GM03348 (cell line): ENCODE measurements at regions not wholly inside any gene's neighbourhood (a gene's known extent, or its start where the extent isn't known, plus 50 kb on each side); places are given as distances from the start of the nearest gene placed in this dataset.

Experiments
- DNase-seq: peaks from one replicate; pipeline ENCODE4 v3.0.0; 2012; ENCODE audit warnings: low spot score

DNA sequence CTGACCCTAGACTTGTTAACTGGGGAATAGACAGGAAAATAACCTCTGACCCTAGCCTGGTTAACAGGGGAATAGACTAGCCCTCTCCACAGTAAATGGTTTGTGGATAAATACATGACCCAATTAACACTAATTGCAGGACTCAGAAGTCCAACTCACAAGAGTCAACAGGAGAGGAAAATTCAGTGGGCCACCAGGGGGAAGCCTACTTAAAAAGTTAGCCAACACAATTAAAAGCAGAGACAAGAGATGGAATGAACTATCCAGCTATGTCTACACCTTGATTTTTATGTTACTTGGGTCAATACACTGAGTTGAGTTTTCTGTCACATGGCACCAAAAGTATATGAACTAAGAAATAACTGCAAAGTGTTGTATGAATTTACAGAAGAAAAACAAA lies 158.8 kb upstream of the SLC39A10 start:
- DNase-seq: no peak

DNA sequence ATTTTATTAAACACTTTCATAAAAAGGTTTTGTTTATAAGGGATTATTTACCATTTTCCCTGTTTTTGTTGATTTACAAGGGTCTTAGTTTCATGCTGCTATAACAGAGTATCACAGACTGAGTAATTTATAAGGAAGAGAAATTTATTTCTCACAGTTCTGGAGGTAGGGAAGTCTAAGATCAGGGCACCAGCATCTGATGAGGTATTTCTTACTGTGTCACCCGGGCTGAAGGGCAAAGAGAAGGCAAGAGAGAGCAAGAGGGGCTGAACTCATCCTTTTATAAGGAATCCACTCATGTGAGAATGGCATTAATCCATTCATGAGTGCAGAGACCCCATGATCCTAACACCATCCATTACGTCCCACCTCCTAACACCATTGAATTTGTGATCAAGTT lies 160.0 kb upstream of the SLC39A10 start:
- DNase-seq: no peak

DNA sequence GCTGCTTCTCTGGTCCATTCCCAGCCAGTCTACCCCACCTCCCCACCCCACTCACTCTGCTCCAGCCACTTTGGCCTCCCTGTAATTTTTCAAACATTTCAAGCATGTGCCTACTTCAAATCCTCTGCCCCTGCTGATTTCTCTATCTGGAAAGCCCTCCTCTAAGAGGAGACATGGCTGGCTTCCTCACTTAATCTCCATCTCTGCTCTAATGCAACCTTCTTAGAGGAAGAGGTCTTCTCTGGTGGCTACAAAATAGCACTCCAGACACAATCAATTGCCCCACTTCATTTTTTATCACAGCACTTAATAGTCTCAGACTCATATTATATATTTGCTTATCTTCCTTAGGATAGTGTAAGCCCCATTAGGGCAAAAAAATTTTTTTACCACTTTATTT lies 161.1 kb upstream of the SLC39A10 start:
- no peak for DNase-seq

DNA sequence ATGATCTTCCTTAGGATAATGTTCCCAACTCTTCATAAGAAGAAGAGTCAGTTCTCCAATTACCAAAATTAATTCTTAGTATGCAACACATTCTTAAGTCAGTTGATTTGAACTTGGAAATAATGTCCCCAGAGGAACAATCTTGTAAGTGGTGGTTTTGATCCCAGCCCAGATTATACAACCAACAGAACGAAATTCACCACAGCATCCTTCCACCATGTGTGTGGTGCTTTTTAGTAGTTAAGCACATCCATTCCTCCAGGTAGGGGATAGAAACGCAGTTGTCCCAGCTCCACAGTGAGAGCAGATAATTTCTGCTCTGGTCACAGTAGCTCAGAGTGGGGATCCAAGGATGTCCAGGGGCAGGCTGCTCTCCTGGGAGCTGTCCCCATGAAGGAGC lies 161.7 kb upstream of the SLC39A10 start:
- DNase-seq: no peak

DNA sequence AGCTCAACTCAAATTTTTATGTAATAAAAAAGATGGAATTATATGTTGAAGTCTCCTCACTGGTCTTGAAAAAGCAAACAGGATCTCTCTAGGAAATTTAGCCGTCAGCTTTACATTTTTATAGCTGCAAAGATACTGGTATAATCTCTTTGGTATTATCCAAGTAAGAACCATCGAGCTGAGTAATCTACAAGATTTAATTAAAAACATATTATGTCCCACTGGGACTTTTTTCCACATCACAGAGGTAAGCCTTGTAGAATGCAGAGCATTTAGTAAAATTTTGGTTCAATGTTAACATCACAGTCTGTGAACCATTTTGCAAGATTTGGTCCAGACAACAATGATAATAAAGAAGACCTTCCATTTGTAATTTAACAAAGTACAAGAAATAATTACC lies 162.6 kb upstream of the SLC39A10 start:
- DNase-seq: peak; percentile 15

DNA sequence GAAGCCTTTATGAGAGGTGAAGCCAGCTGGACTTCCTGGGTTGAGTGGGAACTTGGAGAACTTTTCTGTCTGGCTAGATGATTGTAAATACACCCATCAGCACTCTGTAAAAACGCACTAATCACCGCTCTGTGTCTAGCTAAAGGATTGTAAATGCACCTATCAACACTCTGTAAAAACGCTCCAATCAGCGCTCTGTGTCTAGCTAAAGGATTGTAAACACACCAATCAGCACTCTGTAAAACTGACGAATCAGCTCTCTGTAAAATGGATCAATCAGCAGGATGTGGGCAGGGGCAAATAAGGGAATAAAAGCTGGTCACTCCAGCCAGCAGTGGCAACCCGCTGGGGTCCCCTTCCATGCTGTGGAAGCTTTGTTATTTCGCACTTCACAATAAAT lies 163.6 kb upstream of the SLC39A10 start:
- no peak for DNase-seq

DNA sequence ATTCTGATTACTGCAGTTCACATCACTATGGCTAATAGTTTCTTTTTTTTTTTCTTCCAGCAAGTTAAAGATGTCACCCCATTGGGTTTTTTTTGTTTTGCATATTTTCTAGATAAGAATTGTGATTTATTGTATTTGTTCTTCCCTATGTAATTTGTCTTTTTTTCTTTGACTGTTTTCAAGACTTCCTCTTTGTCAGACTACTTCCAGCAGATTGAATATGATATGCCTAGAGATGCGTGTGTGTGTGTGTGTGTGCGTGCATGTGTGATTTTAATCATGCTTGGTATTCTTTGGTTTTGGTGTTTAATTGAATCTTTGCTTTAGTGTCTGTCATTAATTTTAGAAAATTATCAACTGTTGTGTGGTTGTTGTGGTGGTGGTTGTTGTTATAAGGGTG lies 166.7 kb upstream of the SLC39A10 start:
- DNase-seq: no peak

DNA sequence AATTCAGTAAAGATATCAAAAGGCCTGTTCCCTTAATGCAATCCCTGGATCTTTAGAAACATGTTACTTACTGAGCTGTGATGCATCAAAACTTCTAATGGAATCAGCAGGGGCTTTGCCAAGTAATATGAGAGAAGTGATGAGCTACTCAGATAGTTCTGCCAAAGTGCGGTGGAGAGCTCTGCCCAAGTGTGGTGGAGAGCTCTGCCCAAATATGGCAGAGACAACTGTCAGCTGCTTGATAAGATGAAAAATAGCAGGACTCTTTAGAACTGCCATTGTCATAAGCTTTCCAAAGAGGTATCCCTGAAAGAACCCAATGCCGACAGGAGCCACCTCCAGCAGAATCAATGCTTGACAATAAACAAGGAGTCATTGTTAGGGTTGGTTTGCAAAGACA lies 167.9 kb upstream of the SLC39A10 start:
- DNase-seq: peak; percentile 31

DNA sequence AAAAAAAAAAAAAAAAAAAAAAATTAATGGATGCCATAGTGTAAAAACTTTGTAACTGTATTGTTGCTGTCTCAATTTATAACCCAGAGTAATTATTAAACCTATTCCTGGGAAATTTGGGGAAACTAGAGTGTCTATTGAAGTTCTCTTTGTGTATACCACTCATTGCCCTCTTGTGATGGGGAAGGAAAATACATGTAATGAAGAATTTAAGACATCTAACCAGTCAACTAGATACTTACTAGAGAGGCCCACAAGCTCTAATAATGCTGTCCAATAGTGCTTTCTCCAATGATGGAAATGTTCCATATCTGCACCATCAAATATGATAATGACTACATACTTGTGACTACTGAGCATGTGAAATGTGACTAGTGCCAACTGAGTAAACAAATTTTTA lies 168.5 kb upstream of the SLC39A10 start:
- peak; percentile 8 for DNase-seq

DNA sequence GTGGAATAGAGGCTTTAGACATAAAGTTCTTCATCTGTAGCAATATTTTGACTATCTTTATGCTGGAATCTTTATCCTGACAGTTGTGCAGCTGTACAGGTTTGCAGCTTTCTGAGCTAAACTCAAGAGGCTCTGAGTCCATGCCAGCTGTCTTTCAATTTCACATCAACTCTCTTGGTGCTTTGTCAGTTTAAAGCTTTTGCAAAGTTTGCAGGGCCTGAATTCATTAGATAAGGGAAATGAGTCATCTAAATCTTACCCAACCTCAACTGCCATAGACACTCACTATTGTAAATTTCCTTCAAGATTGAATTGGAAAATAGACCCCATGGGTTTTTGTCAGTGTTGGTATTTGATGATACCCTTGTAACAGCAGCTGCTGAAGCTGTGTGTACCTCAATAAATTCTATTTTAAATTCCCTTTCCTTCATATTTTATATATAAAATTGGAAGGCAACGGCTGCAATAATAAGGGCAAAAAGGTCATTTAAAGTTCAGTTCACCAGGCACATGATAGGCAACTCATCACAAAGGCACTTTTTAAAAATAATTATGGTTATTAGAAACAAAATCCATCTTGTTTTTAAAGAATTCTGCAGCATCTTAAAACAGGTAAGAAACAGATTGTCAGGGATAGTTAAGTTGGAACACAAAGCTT lies 169.9 kb upstream of the SLC39A10 start:
- DNase-seq: peak; percentile 42

DNA sequence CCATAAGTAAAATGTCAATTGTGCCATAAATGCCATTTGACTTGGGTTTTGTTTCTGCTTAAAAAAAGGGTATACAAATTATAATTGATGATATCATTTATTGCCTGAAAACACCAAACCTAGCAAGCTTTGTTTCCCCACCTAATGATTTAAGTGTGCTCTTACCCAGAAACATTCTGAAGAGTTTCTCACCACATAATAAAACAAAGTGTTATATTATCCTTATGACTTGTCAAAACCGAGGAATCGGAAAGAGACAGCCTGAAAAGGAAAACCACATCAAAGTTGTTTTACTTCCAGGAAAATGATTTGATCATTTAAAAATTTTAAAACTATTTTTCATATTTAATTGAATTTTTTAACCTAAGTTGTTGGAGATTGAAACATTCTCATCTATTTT lies 170.5 kb upstream of the SLC39A10 start:
- peak; percentile 11 for DNase-seq

DNA sequence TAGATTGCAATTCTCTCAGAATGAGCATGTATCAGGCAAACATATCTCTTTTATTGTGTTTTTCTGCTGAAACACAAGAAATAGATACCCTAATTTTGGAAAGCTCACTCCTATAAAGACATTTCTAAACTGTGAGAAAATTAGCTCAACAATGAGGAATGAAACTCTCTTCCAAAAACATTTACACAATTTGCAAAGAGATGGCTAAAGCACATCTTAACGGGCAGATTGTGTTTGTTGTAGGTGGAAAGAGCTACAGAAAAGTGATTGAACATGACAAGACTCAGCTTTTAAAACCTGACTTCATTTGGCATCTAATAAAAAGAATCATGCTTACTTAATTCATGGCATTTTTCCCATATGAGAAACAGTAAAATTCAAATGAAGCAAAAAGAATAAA lies 175.0 kb upstream of the SLC39A10 start:
- DNase-seq: peak; percentile 6

DNA sequence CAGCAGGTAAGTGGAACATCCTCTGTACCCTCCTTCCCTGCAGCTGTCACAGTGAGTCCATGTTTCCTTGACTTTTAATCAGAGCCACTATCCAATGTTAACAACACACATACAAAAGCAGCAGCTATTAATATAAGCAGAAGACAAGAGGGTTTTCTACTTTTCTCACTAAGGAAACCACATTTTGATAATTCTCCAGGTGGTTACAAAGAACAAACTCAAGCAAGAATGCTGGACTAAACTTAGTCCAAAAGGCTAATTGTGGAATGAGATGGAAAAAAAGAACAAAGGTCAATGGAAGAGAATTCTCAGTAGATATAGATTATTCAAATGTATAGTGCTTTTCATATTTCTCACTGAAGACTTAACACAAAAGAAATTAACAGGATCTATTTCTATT lies 176.9 kb upstream of the SLC39A10 start:
- no peak for DNase-seq

DNA sequence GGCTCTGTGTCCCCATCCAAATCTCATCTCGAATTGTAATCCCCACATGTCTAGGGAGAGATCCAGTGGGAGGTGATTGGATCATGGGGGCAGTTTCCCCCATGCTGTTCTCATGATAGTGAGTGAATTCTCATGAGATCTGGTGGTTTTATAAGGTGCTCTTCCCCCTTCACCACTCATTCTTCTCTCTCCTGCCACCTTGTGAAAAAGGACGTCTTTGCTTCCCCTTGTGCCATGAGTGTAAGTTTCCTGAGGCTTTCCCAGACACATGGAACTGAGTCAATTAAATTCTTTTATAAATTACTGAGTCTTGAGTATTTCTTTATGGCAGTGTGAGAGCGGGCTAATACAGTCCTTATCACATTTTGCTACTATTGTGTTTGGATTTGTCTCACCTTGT lies 177.6 kb upstream of the SLC39A10 start:
- DNase-seq: no peak

DNA sequence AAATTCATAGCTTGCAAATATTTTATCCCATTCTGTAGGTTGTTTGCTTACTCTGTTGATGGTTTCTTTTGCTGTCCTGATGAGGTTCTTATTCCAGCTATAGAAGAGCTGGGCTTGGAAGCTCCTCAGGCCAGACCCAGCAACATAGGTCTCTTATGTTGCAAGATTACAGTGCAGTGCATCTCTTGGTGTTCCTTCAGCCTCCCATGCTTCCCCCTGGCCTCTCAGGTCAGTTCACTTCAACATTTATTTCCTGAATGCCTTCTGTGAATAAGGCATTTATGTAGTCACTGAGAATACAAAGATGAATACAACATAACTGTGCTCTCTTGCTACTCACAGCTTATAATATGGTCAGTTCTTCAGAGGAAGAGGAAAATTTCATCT lies 179.0 kb upstream of the SLC39A10 start:
- peak; percentile 5 for DNase-seq

DNA sequence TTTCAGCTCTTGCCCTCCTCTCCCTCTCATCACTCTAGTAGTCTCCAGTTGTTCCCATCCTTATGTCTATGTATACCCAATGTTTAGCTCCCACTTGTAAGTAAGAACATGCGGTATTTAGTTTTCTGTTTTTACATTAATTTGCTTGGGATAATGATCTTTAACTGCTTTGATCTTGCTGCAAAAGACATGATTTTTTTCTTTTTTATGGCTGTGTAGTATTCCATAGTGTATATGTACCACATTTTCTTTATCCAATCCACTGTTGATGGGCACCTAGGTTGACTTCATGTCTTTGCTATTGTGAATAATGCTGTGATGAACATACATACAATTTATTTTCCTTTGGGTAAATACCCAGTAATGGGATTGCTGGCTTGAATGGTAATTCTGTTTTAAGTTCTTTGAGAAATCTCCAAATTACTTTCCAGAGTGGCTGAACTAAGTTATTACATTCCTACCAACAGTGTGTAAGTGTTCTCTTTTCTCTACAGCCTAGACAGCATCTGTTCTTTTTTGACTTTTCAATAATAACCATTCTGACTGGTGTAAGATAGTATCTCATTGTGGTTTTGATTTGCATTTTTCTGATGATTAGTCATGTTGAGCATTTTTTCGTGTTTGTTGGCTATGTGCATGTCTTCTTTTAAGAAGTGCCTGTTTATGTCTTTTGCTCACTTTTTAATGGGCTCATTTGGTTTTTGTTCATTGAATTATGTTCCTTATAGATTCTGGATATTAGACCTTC lies 179.6 kb upstream of the SLC39A10 start:
- DNase-seq: no peak

DNA sequence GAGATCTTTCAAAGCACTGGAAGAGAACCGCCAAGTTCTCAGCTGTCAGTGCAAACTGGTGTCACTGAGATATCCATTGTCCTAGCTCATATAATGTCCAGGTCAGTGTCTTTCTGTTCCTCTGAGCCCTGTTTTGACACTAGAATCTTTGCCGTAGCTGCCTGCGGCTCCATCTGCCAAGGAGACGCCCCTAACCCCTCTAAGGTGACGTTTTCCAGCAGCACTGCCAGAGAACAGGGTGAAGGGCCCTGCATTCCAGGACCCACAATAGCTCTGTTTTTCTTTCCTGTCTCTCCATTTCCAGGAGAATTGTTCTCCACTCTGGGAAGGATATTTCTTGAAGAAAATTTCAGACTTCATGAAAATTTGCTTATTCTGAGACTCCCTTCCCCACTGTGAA lies 181.7 kb upstream of the SLC39A10 start:
- no peak for DNase-seq

DNA sequence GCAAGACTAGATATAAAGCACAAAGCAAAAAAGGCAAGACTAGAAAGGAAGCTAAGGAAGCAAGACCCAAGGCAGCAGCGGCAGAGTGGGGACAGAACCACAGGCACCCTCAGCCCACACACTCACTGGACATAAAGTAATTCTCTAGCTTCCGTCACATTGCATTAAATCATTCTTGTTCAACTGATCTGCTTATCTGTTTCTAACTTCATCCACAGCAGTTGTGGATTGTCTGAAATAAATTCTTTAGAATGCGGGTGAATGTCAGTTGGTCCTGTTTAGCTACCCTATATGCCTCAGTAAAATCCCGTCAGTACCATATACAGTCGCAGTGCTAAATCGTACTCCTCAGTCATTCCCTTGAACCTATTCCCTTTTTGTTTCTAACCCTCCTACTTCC lies 183.2 kb upstream of the SLC39A10 start:
- no peak for DNase-seq

DNA sequence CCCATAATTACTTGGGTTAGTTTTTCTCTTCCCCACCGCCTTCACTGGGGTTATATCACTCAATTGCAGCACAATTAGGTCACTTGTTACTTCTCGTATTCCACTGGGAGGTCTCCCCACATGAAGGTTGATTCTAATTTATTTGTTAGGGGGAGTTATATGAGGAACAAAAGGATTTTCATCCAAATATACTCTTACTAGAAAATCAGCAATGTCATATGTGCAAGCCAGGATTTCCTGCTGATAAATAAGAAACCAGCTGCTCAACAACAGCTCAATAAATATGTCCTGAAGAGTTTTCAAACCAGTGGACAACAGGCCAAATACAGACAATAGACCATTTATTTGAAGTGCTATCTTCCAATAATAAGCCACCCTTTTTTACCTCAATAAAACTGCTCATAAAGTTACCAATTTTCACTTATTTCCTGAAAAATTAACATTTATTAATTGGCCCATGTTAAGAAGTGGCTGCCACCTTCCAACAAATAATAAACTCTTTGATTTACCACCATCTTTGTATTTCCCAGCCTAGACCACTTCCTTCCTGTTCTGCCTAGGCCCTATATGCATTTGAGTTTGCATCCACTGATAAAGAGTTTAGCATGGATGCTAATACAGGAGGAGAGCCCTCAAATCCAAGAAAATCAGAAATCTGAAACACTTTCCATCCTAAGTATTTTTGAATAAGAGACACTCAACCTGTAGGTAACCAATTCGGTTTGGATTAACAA lies 184.4 kb upstream of the SLC39A10 start:
- no peak for DNase-seq

DNA sequence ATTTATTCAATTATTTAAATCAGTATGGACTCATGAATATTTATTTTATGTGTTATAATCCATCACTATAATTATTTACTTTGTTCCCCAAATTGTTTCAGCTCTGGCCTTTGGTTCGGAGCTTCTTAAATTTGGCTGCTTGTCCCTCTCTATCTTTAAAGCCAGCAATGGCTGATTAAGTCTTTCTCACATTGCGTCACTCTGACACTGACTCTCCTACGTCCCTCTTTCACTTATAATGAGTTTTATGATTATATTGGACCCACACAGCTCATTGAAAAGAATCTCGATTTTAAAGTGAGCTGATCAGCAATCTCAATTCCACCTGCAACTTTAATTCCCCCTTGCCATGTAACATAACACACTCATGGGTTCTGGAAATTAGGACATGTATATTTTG lies 185.2 kb upstream of the SLC39A10 start:
- no peak for DNase-seq

DNA sequence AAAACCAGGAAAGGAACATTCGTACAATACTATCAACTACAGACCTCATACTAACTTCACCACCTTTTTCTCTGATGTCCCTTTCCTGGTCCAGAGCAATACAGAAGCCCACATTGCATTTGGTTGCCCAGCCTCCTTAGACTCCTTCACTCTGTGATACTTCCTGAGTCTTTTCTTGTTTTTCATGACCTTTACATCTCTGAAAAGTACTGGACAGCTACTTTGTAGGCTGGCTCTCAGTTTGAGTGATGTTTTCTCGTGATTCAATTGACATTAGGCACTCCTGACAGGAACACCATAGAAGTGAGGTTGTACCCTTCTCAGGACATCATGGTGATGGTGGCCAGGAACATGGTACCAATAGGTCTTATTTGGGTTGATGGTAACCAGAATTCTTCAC lies 185.9 kb upstream of the SLC39A10 start:
- DNase-seq: no peak

DNA sequence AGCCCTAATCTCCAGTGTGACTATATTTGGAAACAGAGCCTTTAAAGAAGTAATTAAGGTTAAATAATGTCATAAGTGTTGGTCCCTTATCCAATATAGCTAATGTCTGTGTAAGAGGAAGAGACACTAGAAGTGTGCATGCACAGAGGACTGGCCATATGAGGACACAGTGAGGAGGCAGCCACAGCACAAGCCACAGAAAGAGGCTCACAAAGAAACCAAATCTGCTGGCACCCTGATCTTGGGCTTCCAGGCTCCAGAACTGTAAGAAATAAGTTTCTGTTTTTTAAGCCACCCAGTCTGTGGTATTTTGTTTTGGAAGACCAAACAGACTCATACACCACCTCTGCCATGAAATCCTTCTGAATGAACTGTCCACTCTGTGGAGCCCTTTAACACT lies 186.4 kb upstream of the SLC39A10 start:
- no peak for DNase-seq

DNA sequence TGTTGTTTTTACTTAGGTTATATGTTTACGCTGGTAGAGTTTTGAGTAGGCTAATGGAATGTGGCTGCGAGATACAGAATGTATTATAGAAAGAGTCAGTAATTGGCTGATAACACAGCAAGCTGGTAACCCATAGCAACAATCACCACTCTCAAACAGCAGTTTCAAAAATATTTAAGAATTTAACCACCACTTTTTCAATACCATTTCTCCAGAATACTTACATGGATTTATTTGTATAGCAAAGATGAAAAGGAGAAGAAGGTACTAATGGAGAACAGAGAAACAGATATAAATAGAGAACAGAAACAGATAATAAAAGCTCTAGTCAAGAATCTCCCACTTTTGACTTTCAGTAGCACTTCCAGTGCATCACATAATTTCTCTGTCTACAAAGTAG lies 188.3 kb upstream of the SLC39A10 start:
- no peak for DNase-seq
